ENCODE measurements at regions not wholly inside any gene's neighbourhood (a gene's known extent, or its start where the extent isn't known, plus 50 kb on each side); places are given as distances from the start of the nearest gene placed in this dataset.

DNA sequence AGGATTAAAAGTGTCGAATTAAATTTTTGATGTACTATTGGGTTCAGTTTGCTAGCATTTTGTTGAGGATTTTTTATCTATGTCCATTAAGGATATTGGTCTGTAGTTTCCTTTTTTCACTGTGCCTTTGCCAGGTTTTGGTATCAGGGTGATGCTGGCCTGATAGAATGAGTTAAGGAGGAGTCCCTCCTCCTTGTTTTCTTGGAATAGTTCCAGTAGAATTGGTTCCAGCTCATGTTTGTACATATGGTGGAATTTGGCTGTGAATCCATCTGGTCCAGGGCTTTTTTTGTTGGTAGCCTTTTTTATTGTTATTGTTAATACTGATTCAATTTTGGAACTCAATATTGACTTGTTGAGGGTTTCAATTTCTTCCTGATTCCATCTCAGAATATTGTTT is 141.8 kb downstream of the SIM1 start:
- Histone ChIP-seq H3K36me3 (no peaks in the 10 kb centered on the region), H3K27ac (replicated peaks) (no peak overlapping the region), H3K9me3 (replicated peaks) (peaks cover 14% of the 10 kb centered on the region), H3K27me3 (ENCODE audit: low read depth) (no peaks in the 10 kb centered on the region), H3K4me1 (no peaks in the 10 kb centered on the region), H3K4me3 (no peak overlapping the region)
- no peak for DNase-seq
- intact Hi-C loops (cut with micrococcal nuclease), result no loop called here
- TF ChIP-seq CTCF (IDR thresholded peaks at IDR 0.05; ENCODE audit: borderline replicate concordance), result no peak

GRCh38 chr6:100320686-100321085 is 144.0 kb downstream of the SIM1 start:
- H3K9me3 ChIP-seq (replicated peaks), result peaks cover 14% of the 10 kb centered on the region
- no peak overlapping the region for H3K27ac ChIP-seq (replicated peaks)
- DNase-seq, result no peak
- no peak overlapping the region for H3K4me3 ChIP-seq
- H3K4me1 ChIP-seq, result no peaks in the 10 kb centered on the region
- intact Hi-C loops (cut with micrococcal nuclease), result no loop called here
- TF ChIP-seq CTCF (IDR thresholded peaks at IDR 0.05; ENCODE audit: borderline replicate concordance), result no peak
- H3K36me3 ChIP-seq, result no peaks in the 10 kb centered on the region
- H3K27me3 ChIP-seq (ENCODE audit: low read depth), result no peaks in the 10 kb centered on the region

GRCh38 chr6:100317031-100317430 is 147.7 kb downstream of the SIM1 start:
- Histone ChIP-seq H3K36me3 (no peaks in the 10 kb centered on the region), H3K4me1 (no peaks in the 10 kb centered on the region), H3K27me3 (ENCODE audit: low read depth) (no peaks in the 10 kb centered on the region), H3K4me3 (no peak overlapping the region), H3K9me3 (replicated peaks) (peaks cover 9% of the 10 kb centered on the region), H3K27ac (replicated peaks) (no peak overlapping the region)
- no peak for DNase-seq
- intact Hi-C loops (cut with micrococcal nuclease), result no loop called here
- no peak for TF ChIP-seq CTCF (IDR thresholded peaks at IDR 0.05; ENCODE audit: borderline replicate concordance)

DNA sequence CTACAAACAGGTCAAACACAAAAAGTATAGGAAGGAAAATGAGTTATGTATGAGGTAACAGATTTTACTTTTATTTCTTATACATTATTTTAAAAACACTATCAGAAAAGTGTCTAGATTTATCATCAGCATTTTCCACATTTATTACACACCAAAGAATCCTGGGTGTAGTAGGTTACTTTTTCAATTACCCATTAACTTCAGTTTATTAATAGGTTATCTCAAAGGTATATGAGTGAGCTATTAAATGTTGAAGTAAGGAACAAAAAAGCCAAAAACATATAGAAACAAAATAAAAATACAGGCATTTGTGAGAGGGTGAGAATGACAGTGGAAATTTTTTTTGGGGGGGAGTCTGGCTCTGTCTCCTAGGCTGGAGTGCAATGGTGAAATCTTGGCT is 150.5 kb downstream of the SIM1 start:
- TF ChIP-seq CTCF (IDR thresholded peaks at IDR 0.05; ENCODE audit: borderline replicate concordance), result no peak
- H3K9me3 ChIP-seq (replicated peaks), result no peaks in the 10 kb centered on the region
- intact Hi-C loops (cut with micrococcal nuclease), result no loop called here
- no peaks in the 10 kb centered on the region for H3K36me3 ChIP-seq
- no peaks in the 10 kb centered on the region for H3K27me3 ChIP-seq (ENCODE audit: low read depth)
- H3K27ac ChIP-seq (replicated peaks), result no peak overlapping the region
- H3K4me3 ChIP-seq, result no peak overlapping the region
- no peak for DNase-seq
- no peaks in the 10 kb centered on the region for H3K4me1 ChIP-seq

DNA sequence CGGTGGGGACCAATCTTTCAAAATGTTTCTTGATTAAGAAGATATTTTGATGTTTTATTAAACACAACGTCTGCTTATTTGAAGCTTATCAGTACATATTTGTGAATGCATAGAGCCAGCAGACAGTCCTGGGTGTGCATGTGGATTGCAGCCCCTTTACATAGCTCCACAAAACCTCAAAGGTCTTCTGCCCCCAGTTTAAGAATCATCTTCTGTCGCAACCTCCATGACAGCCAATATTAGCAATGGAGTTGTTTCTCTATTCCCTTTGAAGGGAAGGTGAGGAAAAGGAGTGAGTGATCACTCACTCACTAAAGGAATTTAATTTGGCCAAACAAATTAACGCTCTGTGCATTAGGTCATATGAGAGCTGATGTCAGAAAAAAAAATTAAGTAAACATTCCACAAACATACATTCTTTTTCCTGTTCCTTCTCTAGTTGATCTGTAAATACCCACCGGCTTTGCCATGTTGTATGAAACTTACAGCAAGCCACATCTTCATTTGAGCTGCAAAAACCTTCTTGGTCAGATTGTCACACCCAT is 152.9 kb downstream of the SIM1 start:
- Histone ChIP-seq H3K4me3 (no peak overlapping the region), H3K9me3 (replicated peaks) (no peaks in the 10 kb centered on the region), H3K27me3 (ENCODE audit: low read depth) (no peaks in the 10 kb centered on the region), H3K27ac (replicated peaks) (no peak overlapping the region), H3K36me3 (no peaks in the 10 kb centered on the region), H3K4me1 (no peaks in the 10 kb centered on the region)
- intact Hi-C loops (cut with micrococcal nuclease), result no loop called here
- DNase-seq, result no peak
- no peak for TF ChIP-seq CTCF (IDR thresholded peaks at IDR 0.05; ENCODE audit: borderline replicate concordance)

DNA sequence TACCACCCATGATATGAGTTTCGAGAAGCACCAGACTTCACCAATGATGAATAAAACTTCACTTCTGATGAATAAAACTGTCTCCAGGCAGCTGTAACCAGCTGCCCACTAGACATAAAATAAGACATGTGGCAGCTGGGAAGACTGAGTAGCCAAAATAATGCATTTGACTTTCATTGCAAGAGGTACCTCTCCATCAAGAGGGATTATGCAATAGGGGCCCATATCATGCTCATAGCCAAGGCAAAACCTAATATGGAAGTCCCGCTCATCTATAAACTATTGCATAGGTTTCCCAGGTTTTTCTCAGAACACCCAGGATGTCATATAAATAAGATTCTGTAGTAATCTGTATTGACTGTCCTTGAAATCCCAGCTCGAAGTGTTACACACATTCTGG is 155.5 kb downstream of the SIM1 start:
- no peak for TF ChIP-seq CTCF (IDR thresholded peaks at IDR 0.05; ENCODE audit: borderline replicate concordance)
- Histone ChIP-seq H3K9me3 (replicated peaks) (no peaks in the 10 kb centered on the region), H3K4me1 (no peaks in the 10 kb centered on the region), H3K4me3 (no peak overlapping the region), H3K36me3 (no peaks in the 10 kb centered on the region), H3K27ac (replicated peaks) (no peak overlapping the region), H3K27me3 (ENCODE audit: low read depth) (no peaks in the 10 kb centered on the region)
- intact Hi-C loops (cut with micrococcal nuclease), result no loop called here
- DNase-seq, result no peak
